RWPE2 (cell line): ENCODE measurements at regions not wholly inside any gene's neighbourhood (a gene's known extent, or its start where the extent isn't known, plus 50 kb on each side); places are given as distances from the start of the nearest gene placed in this dataset.

Experiments used
- ATAC-seq: fragments of 200-7000 bp; cut with Tn5 transposase; 3 replicates; pipeline ENCODE4 v1.9.1; 2021; ENCODE audit warnings: low read depth
- DNase-seq: peaks from one replicate; pipeline ENCODE4 v3.0.0-alpha.2; 2020; ENCODE audit warnings: low spot score
- H3K27ac ChIP-seq: fragments of 450-650 bp; 2 replicates; pipeline ENCODE4 v1.5.1; 2017; ENCODE audit warnings: mild to moderate bottlenecking; ENCODE audit not compliant: poor library complexity, severe bottlenecking
- H3K27me3 ChIP-seq: fragments of 250-450 bp; sonication (Bioruptor Pico); 2 replicates; pipeline ENCODE4 v1.5.1; 2021; ENCODE audit warnings: mild to moderate bottlenecking, moderate library complexity; ENCODE audit not compliant: insufficient read depth, poor library complexity, severe bottlenecking
- H3K36me3 ChIP-seq: fragments of 250-450 bp; sonication (Bioruptor Pico); 2 replicates; pipeline ENCODE4 v1.5.1; 2020; ENCODE audit warnings: low read depth, mild to moderate bottlenecking, moderate library complexity
- H3K4me1 ChIP-seq: fragments of 250-450 bp; sonication (Bioruptor Pico); 2 replicates; pipeline ENCODE4 v1.5.1; 2021; ENCODE audit warnings: mild to moderate bottlenecking, moderate library complexity; ENCODE audit not compliant: insufficient read depth, poor library complexity, severe bottlenecking
- H3K4me3 ChIP-seq: fragments of 250-450 bp; sonication (Bioruptor Pico); 2 replicates; pipeline ENCODE4 v1.5.1; 2021; ENCODE audit warnings: mild to moderate bottlenecking, moderate library complexity; ENCODE audit not compliant: severe bottlenecking
- H3K9me3 ChIP-seq: fragments of 250-450 bp; sonication (Bioruptor Pico); 2 replicates; pipeline ENCODE4 v1.5.1; 2021; ENCODE audit warnings: mild to moderate bottlenecking, moderate library complexity; ENCODE audit not compliant: severe bottlenecking
- TF ChIP-seq, protein P1 (sequence below): fragments of 450-650 bp; IDR thresholded peaks from one replicate; pipeline ENCODE4 v1.5.1; 2017; ENCODE audit warnings: mild to moderate bottlenecking, moderate library complexity; ENCODE audit not compliant: poor library complexity, severe bottlenecking

DNA sequence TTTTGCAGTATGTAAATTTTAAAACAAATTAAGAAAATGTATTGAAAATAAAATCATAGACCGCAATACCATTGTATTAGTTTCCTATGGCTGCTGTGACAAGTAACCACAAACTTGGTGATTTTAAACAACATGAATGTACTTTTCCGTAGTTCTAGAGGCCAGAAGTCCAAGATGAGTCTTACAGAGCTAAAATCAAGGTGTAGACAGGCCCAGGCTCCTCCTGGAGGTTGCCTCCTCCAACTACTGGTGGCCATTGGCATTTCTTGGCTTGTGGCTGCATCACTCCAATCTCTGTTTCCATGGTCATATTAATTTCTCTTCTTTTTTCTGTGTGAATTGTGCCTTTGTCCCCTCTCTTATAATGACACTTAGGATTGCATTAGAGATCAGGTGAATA, 59.2 kb upstream of the ETAA1 start:
- H3K27ac ChIP-seq = no peak overlapping the region
- no peaks in the 10 kb centered on the region for H3K27me3 ChIP-seq
- H3K36me3 ChIP-seq = no peaks in the 10 kb centered on the region
- H3K4me3 ChIP-seq = no peak overlapping the region
- TF ChIP-seq, protein P1, sequence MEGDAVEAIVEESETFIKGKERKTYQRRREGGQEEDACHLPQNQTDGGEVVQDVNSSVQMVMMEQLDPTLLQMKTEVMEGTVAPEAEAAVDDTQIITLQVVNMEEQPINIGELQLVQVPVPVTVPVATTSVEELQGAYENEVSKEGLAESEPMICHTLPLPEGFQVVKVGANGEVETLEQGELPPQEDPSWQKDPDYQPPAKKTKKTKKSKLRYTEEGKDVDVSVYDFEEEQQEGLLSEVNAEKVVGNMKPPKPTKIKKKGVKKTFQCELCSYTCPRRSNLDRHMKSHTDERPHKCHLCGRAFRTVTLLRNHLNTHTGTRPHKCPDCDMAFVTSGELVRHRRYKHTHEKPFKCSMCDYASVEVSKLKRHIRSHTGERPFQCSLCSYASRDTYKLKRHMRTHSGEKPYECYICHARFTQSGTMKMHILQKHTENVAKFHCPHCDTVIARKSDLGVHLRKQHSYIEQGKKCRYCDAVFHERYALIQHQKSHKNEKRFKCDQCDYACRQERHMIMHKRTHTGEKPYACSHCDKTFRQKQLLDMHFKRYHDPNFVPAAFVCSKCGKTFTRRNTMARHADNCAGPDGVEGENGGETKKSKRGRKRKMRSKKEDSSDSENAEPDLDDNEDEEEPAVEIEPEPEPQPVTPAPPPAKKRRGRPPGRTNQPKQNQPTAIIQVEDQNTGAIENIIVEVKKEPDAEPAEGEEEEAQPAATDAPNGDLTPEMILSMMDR = no peak
- no peaks in the 10 kb centered on the region for H3K4me1 ChIP-seq
- H3K9me3 ChIP-seq = no peaks in the 10 kb centered on the region
- no peak for DNase-seq
- ATAC-seq = no peak

DNA sequence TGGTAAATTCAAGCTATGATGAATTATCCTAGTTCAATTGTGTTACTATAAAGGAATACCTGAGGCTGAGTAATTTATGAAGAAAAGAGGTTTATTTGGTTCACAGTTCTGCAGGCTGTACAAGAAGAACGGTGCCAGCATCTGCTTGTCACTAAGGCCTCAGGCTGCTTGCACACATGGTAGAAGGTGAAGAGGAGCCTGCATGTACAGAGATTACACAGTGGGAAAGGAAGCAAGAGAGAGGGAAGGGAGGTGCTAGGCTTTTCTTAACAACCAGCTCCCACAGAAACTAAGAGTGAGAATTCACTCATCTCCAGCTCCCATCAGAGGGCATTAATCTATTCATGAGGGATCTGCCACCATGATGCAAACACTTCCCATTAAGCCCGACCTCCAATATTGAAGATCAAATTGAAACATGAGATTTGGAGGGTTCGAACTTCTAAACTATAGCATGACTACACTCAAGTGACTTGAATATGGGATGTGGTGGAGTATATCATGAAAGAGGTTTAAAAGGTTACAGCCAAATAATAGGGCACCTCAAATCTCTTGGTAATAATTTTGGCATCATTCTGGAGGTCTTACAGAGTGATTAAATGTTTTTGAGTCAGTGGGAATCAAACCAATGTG, 58.4 kb upstream of the ETAA1 start:
- no peak overlapping the region for H3K4me3 ChIP-seq
- H3K9me3 ChIP-seq = no peaks in the 10 kb centered on the region
- H3K4me1 ChIP-seq = no peaks in the 10 kb centered on the region
- DNase-seq (no peak), ATAC-seq (no peak)
- TF ChIP-seq, protein P1 = no peak
- H3K36me3 ChIP-seq = no peaks in the 10 kb centered on the region
- H3K27me3 ChIP-seq = no peaks in the 10 kb centered on the region
- H3K27ac ChIP-seq = no peak overlapping the region

DNA sequence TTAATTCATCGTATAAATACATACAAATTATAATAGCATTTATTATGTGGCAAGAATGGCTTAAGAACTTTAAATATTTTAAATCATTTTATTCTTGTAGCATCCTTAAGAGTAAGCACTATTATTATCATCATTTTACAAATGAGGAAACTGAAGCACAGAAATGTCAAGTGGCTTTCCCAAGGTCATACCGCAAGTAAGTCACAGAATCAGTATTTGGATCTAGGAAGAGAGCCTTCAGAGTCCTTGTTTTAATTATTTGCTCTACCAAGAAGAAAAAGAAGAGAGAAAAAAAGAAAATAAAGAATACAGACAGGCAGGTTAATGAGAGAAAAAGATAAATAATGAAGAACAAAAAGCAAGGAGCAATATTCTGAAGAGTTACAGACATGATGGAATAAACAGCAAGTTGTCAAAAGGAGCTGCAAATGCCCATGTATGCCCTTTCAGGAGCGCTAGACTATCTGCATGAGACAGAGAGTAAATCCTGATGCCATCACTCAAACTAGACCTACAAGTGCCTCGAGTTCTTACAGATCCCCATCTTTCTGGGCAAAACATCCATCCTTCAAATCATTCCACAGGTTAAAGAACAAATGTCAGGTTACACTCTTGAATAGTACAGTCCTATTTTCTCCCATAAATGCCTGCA, 57.8 kb upstream of the ETAA1 start:
- no peak for ATAC-seq
- Histone ChIP-seq H3K9me3 (no peaks in the 10 kb centered on the region), H3K4me3 (no peak overlapping the region), H3K4me1 (no peaks in the 10 kb centered on the region), H3K27ac (no peak overlapping the region), H3K36me3 (no peaks in the 10 kb centered on the region), H3K27me3 (no peaks in the 10 kb centered on the region)
- DNase-seq = no peak
- TF ChIP-seq, protein P1 = no peak

DNA sequence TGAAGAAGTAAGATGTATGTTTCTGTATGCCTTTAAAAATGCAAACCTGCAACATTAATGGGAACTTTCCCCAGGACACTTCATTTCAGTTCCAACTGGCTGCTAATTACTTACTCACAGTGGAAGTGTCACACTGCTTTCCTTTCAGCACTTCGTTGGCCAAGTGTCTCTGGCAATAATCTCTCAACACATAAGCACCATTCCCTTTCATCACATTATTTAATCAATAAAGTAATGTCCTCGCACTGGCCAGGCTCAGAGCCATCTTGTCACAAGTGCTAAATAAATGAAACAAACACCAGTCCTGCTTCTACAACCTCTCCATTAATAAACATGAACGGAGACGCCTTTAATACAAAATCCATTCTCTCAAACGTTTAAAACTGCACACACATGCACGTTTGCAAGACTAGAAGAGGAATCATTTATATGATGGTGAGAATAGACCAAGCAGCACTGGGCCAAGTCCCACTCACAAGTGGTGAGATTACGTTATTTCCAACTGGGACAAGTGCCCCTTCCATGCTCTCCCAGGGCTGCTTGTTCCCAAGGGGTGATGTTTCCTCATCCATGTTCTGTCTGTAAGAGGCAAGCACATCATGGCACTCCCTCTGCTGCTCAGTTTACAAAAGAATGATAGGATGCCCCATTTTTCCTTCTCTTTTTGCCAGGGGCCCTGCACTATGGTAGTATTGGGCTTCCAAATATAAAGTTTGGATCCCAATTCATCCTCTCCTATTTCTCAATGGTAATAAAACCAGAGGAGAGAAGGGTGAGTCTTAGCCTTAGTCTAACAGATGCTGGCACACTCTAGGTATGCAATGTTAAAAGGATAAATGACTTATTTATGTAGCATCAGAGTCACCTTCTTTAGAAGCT, 56.8 kb upstream of the ETAA1 start:
- Histone ChIP-seq H3K27ac (no peak overlapping the region), H3K9me3 (no peaks in the 10 kb centered on the region), H3K27me3 (no peaks in the 10 kb centered on the region), H3K4me3 (no peak overlapping the region), H3K36me3 (no peaks in the 10 kb centered on the region), H3K4me1 (no peaks in the 10 kb centered on the region)
- ATAC-seq = no peak
- TF ChIP-seq, protein P1 = no peak
- no peak for DNase-seq
